HCT116 (cell line): ENCODE measurements at regions not wholly inside any gene's neighbourhood (a gene's known extent, or its start where the extent isn't known, plus 50 kb on each side); places are given as distances from the start of the nearest gene placed in this dataset.

Experiments used
- ATAC-seq: fragments of 200-7000 bp; cut with Tn5 transposase; 2 replicates; pipeline ENCODE4 v1.9.1; 2020; ENCODE audit warnings: mild to moderate bottlenecking, moderate library complexity
- BruUV-seq: library from RNA; stranded (reverse); fragments of 400-500 nt; replicated peaks from 2 replicates; lab custom pipeline; 2021; lab: Mats Ljungman, UMichigan
- CTCF ChIA-PET: fragments of 300-600 bp; sonication (Branson Sonifier 250); formaldehyde crosslinking; loops from one replicate; lab custom pipeline; 2021; ENCODE audit warnings: antibody characterized with exemption; lab: Charles Lee
- POLR2A ChIA-PET: fragments of 300-600, 350-600 bp; sonication (Branson Sonifier 250); formaldehyde crosslinking; loops from one replicate; lab custom pipeline; 2021; ENCODE audit warnings: antibody characterized with exemption; lab: Charles Lee
- RAD21 ChIA-PET, 2 experiments: fragments of 300-600 bp; sonication (Branson Sonifier 250); formaldehyde crosslinking; loops; one replicate each; lab custom pipeline; 2023; ENCODE audit warnings: low total read pairs in 2 of 2; ENCODE audit not compliant: uncharacterized antibody in 2 of 2, unreplicated experiment in 2 of 2, low non-redundant PET in 1 of 2; lab: Charles Lee
- DNase-seq: peaks from one replicate; pipeline ENCODE4 v3.0.0-alpha.2; 2010; ENCODE audit warnings: low read depth, low spot score
- H2AFZ ChIP-seq: fragments of 200-600 bp; shearing (Covaris generic), sonication (generic); 2 replicates; pipeline ENCODE4 v1.6.1; 2017; ENCODE audit warnings: low read depth, mixed run types, mixed read lengths, antibody characterized with exemption, low read length; ENCODE audit not compliant: poor library complexity, severe bottlenecking
- H3K27ac ChIP-seq: 2 replicates; pipeline ENCODE4 v1.5.1; 2012; ENCODE audit warnings: low read depth, low read length
- H3K27me3 ChIP-seq: fragments of 200-600 bp; sonication (generic); 2 replicates; pipeline ENCODE4 v1.6.1; 2016; ENCODE audit warnings: mixed run types, low read length, mixed read lengths; ENCODE audit not compliant: insufficient read depth
- H3K36me3 ChIP-seq, 2 experiments: fragments of 200-500 bp in 1 of 2; fragments of 200-600 bp in 1 of 2; sonication (Bioruptor generic) in 1 of 2; sonication (generic) in 1 of 2; 2 replicates each; pipeline versions ENCODE4 v1.5.1 to v1.6.1; 2014 to 2016; ENCODE audit warnings: low read length in 2 of 2, inconsistent platforms in 1 of 2, mixed read lengths in 1 of 2, mixed run types in 1 of 2; ENCODE audit not compliant: insufficient read depth in 2 of 2, control insufficient read depth in 1 of 2
- H3K4me1 ChIP-seq, 2 experiments: fragments of 200-600 bp in 1 of 2; sonication (generic) in 1 of 2; 2 replicates each; pipeline versions ENCODE4 v1.5.1 to v1.6.1; 2012 to 2017; ENCODE audit warnings: low read length in 2 of 2, inconsistent platforms in 1 of 2, mild to moderate bottlenecking in 1 of 2, mixed read lengths in 1 of 2, mixed run types in 1 of 2, moderate library complexity in 1 of 2; ENCODE audit not compliant: insufficient read depth in 2 of 2, control insufficient read depth in 1 of 2
- H3K4me2 ChIP-seq: fragments of 200-600 bp; sonication (generic); 2 replicates; pipeline ENCODE4 v1.6.1; 2017; ENCODE audit warnings: mixed run types, low read length, mixed read lengths
- H3K4me3 ChIP-seq, 2 experiments: fragments of 200-600 bp in 1 of 2; sonication (generic) in 1 of 2; replicated peaks in 1 of 2; 2 replicates each; pipeline ENCODE4 v1.5.1; 2011 to 2016; ENCODE audit warnings: low read length in 2 of 2, control low read depth in 1 of 2, low read depth in 1 of 2, mild to moderate bottlenecking in 1 of 2, mixed read lengths in 1 of 2, mixed run types in 1 of 2
- H3K79me2 ChIP-seq: fragments of 200-600 bp; sonication (generic); 2 replicates; pipeline ENCODE4 v1.6.1; 2017; ENCODE audit warnings: mild to moderate bottlenecking, mixed run types, low read length, moderate library complexity, mixed read lengths; ENCODE audit not compliant: insufficient read depth
- H3K9ac ChIP-seq: fragments of 200-600 bp; sonication (generic); 2 replicates; pipeline ENCODE4 v1.6.1; 2016; ENCODE audit warnings: low read length, mixed read lengths
- H3K9me2 ChIP-seq: fragments of 200-600 bp; sonication (generic), shearing (Covaris generic); 2 replicates; pipeline ENCODE4 v1.6.1; 2017; ENCODE audit warnings: mixed run types, mild to moderate bottlenecking, moderate library complexity; ENCODE audit not compliant: insufficient read depth
- H3K9me3 ChIP-seq, 2 experiments: fragments of 200-500 bp in 1 of 2; fragments of 200-600 bp in 1 of 2; sonication (Bioruptor generic) in 1 of 2; sonication (generic) in 1 of 2; 2 replicates each; pipeline ENCODE4 v1.6.1; 2014 to 2017; ENCODE audit warnings: low read length in 2 of 2, mixed read lengths in 2 of 2, inconsistent platforms in 1 of 2, low read depth in 1 of 2, mild to moderate bottlenecking in 1 of 2, mixed run types in 1 of 2, moderate library complexity in 1 of 2; ENCODE audit not compliant: control insufficient read depth in 1 of 2, insufficient read depth in 1 of 2
- H4K20me1 ChIP-seq: fragments of 200-600 bp; sonication (generic), shearing (Covaris generic); 2 replicates; pipeline ENCODE4 v1.6.1; 2017; ENCODE audit warnings: mixed run types, mild to moderate bottlenecking, moderate library complexity; ENCODE audit not compliant: insufficient read depth
- CEBPB ChIP-seq: IDR thresholded peaks from 2 replicates; pipeline ENCODE4 v1.6.1; 2012; ENCODE audit warnings: low read depth
- CTCF ChIP-seq, 3 experiments: fragments of 200-600 bp in 1 of 3; sonication (generic) in 1 of 3; IDR thresholded peaks in 2 of 3; conservative IDR thresholded peaks in 1 of 3; 2 replicates each; pipeline ENCODE4 v1.5.1; 2012 to 2017; ENCODE audit warnings: low read depth in 2 of 3, low read length in 2 of 3, antibody characterized with exemption in 1 of 3, borderline replicate concordance in 1 of 3, control low read depth in 1 of 3, mild to moderate bottlenecking in 1 of 3, mixed read lengths in 1 of 3, mixed run types in 1 of 3, moderate library complexity in 1 of 3; ENCODE audit not compliant: insufficient read depth in 1 of 3
- EGR1 ChIP-seq: IDR thresholded peaks from 2 replicates; pipeline ENCODE4 v1.6.1; 2012; ENCODE audit warnings: low read depth
- EZH2 ChIP-seq: fragments of 200-600 bp; sonication (generic); IDR thresholded peaks from 2 replicates; pipeline ENCODE4 v1.6.1; 2017; ENCODE audit warnings: antibody characterized with exemption, mixed run types
- EZH2phosphoT487 ChIP-seq: fragments of 200-600 bp; IDR thresholded peaks from 2 replicates; pipeline ENCODE4 v1.6.1; 2018; ENCODE audit warnings: antibody characterized with exemption, borderline replicate concordance
- FOSL1 ChIP-seq: IDR thresholded peaks from 2 replicates; pipeline ENCODE4 v1.6.1; 2012; ENCODE audit warnings: low read depth
- JUND ChIP-seq: IDR thresholded peaks from 2 replicates; pipeline ENCODE4 v1.6.1; 2012
- MAX ChIP-seq: IDR thresholded peaks from 2 replicates; pipeline ENCODE4 v1.6.1; 2012
- POLR2AphosphoS5 ChIP-seq: IDR thresholded peaks from 2 replicates; pipeline ENCODE4 v1.6.1; 2011; ENCODE audit warnings: mild to moderate bottlenecking, low read depth, low read length, moderate library complexity
- RAD21 ChIP-seq: IDR thresholded peaks from 2 replicates; pipeline ENCODE4 v1.6.1; 2012; ENCODE audit warnings: low read depth, mild to moderate bottlenecking
- YY1 ChIP-seq: IDR thresholded peaks from 2 replicates; pipeline ENCODE4 v1.6.1; 2011; ENCODE audit warnings: low read length, low read depth, moderate library complexity, mild to moderate bottlenecking; ENCODE audit not compliant: insufficient replicate concordance; ENCODE audit errors: extremely low read depth
- ZFX ChIP-seq: fragments of 450-650 bp; IDR thresholded peaks from 2 replicates; pipeline ENCODE4 v1.6.1; 2017
- intact Hi-C: fragments of 100-400 bp; cut with micrococcal nuclease; formaldehyde crosslinking; loops from 2 replicates; pipeline ENCODE4 v1.10.0; 2022

- TF ChIP-seq EZH2phosphoT487 (no peak), RAD21 (no peak), MAX (no peak), JUND (no peak), CEBPB (no peak), POLR2AphosphoS5 (no peak), ZFX (no peak), CTCF (IDR thresholded peaks at IDR 0.05 in 2 of 3, conservative IDR thresholded peaks at IDR 0.05 in 1 of 3; ENCODE audit: borderline replicate concordance in 1 of 3, insufficient read depth in 1 of 3, low read depth in 2 of 3, low read length in 2 of 3) (no peak), FOSL1 (no peak), EZH2 (no peak), YY1 (no peak), EGR1 (no peak)
- POLR2A ChIA-PET, result no interaction called here
- H3K9me3 ChIP-seq, result peaks cover 4 to 27% of the 10 kb centered on the region in 2 experiments; a peak in 2 of 4 replicates
- intact Hi-C loops, result no loop called here
- no TSS peak for BruUV-seq
- no peaks in the 10 kb centered on the region for H3K4me1 ChIP-seq
- no peaks in the 10 kb centered on the region for H3K36me3 ChIP-seq
- CTCF ChIA-PET, result no interaction called here
- no peaks in the 10 kb centered on the region for H3K27me3 ChIP-seq
- ATAC-seq (no peak), DNase-seq (no peak)
- H3K79me2 ChIP-seq, result no peaks in the 10 kb centered on the region
- H3K4me2 ChIP-seq, result no peak overlapping the region
- no peak overlapping the region for H3K4me3 ChIP-seq
- no peak overlapping the region for H3K9ac ChIP-seq
- RAD21 ChIA-PET, result no interaction called here
- no peaks in the 10 kb centered on the region for H3K9me2 ChIP-seq
- no peak overlapping the region for H3K27ac ChIP-seq
- H4K20me1 ChIP-seq, result no peaks in the 10 kb centered on the region
- H2AFZ ChIP-seq, result no peak overlapping the region
Observed at GRCh38 chr18:38460657-38461056, 895.1 kb upstream of the CELF4 start.
